ENCODE measurements at regions not wholly inside any gene's neighbourhood (a gene's known extent, or its start where the extent isn't known, plus 50 kb on each side); places are given as distances from the start of the nearest gene placed in this dataset.

GRCh38 chr5:56565644-56566043 is 249.7 kb upstream of the MAP3K1 start:
- ATAC-seq: no peak
- ChIA-PET CTCF (ENCODE audit: low intra/inter-chr PET ratio) (no interaction called here), POLR2A (interaction anchor here (0.7 to 1.5 kb wide), 3 partner anchors 9 to 942 kb away, joined by 3 read pairs; no protein-coding TSS in a partner anchor)
- no peak for FAIRE-seq
- no peak overlapping the region for H3K9ac ChIP-seq (ENCODE audit: insufficient read depth in 1 of 2, low read depth in 2 of 2, low read length in 2 of 2)
- H3K4me2 ChIP-seq (ENCODE audit: insufficient read depth, low read length): no peak overlapping the region
- H2AFZ ChIP-seq (ENCODE audit: low read depth, low read length): no peak overlapping the region
- no peak overlapping the region for H3K4me3 ChIP-seq
- no peak overlapping the region for H3K27ac ChIP-seq (ENCODE audit: extremely low read depth, low read depth, low read length)
- H4K20me1 ChIP-seq (replicated peaks; ENCODE audit: control insufficient read depth, insufficient read depth, low read length): no peaks in the 10 kb centered on the region
- 0% methylated on average over 3 of the region's 3 CpGs for WGBS (ENCODE audit: insufficient coverage, low coverage, missing lambda C conversion rate)
- DNase-seq (ENCODE audit: extremely low read depth in 1 of 4, low spot score in 3 of 4): no peak
- H3K9me3 ChIP-seq (replicated peaks; ENCODE audit: control insufficient read depth, insufficient read depth, low read depth, low read length): no peaks in the 10 kb centered on the region
- in situ Hi-C loops (cut with MboI) (no loop called here), intact Hi-C loops (cut with micrococcal nuclease) (no loop called here)
- no peaks in the 10 kb centered on the region for H3K4me1 ChIP-seq (replicated peaks in 1 of 2; ENCODE audit: control insufficient read depth in 2 of 2, insufficient read depth in 2 of 2, low read length in 2 of 2)
- H3K9me1 ChIP-seq (ENCODE audit: control insufficient read depth, insufficient read depth, low read length): no peaks in the 10 kb centered on the region
- BruUV-seq (replicated peaks): no TSS peak
- no peaks in the 10 kb centered on the region for H3K79me2 ChIP-seq (ENCODE audit: control insufficient read depth, insufficient read depth, low read length)
- H3K36me3 ChIP-seq (ENCODE audit: control insufficient read depth, insufficient read depth, low read length): no peaks in the 10 kb centered on the region
- peaks cover 19 to 27% of the 10 kb centered on the region in 2 experiments; a peak in 4 of 5 replicates for H3K27me3 ChIP-seq (ENCODE audit: control insufficient read depth in 2 of 2, insufficient read depth in 2 of 2, low read length in 2 of 2)
- no peak for TF ChIP-seq WHSC1 (IDR thresholded peaks at IDR 0.05; ENCODE audit: low read length)
- TF ChIP-seq KDM5B (IDR thresholded peaks at IDR 0.05; ENCODE audit: insufficient replicate concordance, low read depth, low read length): no peak
- no peak for TF ChIP-seq MXD1 (CRISPR knock-in tag; IDR thresholded peaks at IDR 0.05; ENCODE audit: borderline replicate concordance, poor library complexity, severe bottlenecking)
- TF ChIP-seq MCM3 (IDR thresholded peaks at IDR 0.05): no peak
- TF ChIP-seq BHLHE40 (IDR thresholded peaks at IDR 0.05; ENCODE audit: low read length): no peak
- TF ChIP-seq KLF16 (IDR thresholded peaks at IDR 0.05): no peak
- no peak for TF ChIP-seq PTRF (tag; IDR thresholded peaks at IDR 0.05)
- TF ChIP-seq RB1 (IDR thresholded peaks at IDR 0.05; ENCODE audit: low read depth): no peak
- no peak for TF ChIP-seq ZNF197 (CRISPR knock-in tag; IDR thresholded peaks at IDR 0.05; ENCODE audit: low read depth)
- TF ChIP-seq ATF2 (CRISPR knock-in tag; IDR thresholded peaks at IDR 0.05): no peak
- TF ChIP-seq ZNF212 (CRISPR knock-in tag; IDR thresholded peaks at IDR 0.05): no peak
- no peak for TF ChIP-seq MLLT1 (IDR thresholded peaks at IDR 0.05)
- TF ChIP-seq CEBPZ (IDR thresholded peaks at IDR 0.05; ENCODE audit: borderline replicate concordance, low read depth, low read length): no peak
- TF ChIP-seq GATAD2A (IDR thresholded peaks at IDR 0.05): no peak
- TF ChIP-seq YY1 (IDR thresholded peaks at IDR 0.05; ENCODE audit: borderline replicate concordance in 1 of 3, control insufficient read depth in 1 of 3, extremely low read depth in 1 of 3, insufficient read depth in 3 of 3, insufficient read length in 1 of 3, insufficient replicate concordance in 2 of 3, low read depth in 1 of 3, low read length in 2 of 3): no peak
- no peak for TF ChIP-seq KAT2B (IDR thresholded peaks at IDR 0.05; ENCODE audit: low read depth, low read length)

All from K562 (cell line).